H1 (cell line): ENCODE measurements at regions not wholly inside any gene's neighbourhood (a gene's known extent, or its start where the extent isn't known, plus 50 kb on each side); places are given as distances from the start of the nearest gene placed in this dataset.

Experiments used
- CTCF ChIA-PET: fragments of 300-600 bp; sonication (Branson Sonifier 250); formaldehyde crosslinking; loops from one replicate; lab custom pipeline; 2021; ENCODE audit not compliant: partially characterized antibody; lab: Charles Lee
- POLR2A ChIA-PET: fragments of 300-600 bp; sonication (Branson Sonifier 250); formaldehyde crosslinking; loops from one replicate; lab custom pipeline; 2021; ENCODE audit warnings: inconsistent platforms; ENCODE audit not compliant: partially characterized antibody; lab: Charles Lee
- DNase-seq, 2 experiments: peaks; one replicate each; pipeline versions ENCODE4 v3.0.0 to v3.0.0-alpha.2; 2010 to 2022; ENCODE audit warnings: low spot score in 2 of 2, low read depth in 1 of 2, mixed read lengths in 1 of 2
- FAIRE-seq: peaks from 2 replicates; lab custom pipeline; 2011; peaks lifted over from hg19 to GRCh38; lab: Jason Lieb, UNC
- H2AFZ ChIP-seq: 2 replicates; pipeline ENCODE4 v1.8.1; 2012; ENCODE audit warnings: low read length, inconsistent platforms
- H2AK5ac ChIP-seq: 2 replicates; pipeline ENCODE4 v1.6.1; 2013; ENCODE audit warnings: low read depth, low read length
- H2BK120ac ChIP-seq: replicated peaks from 2 replicates; pipeline ENCODE3; 2013; ENCODE audit warnings: low read depth, low read length, inconsistent platforms
- H2BK12ac ChIP-seq: 2 replicates; pipeline ENCODE4 v1.6.1; 2013; ENCODE audit warnings: low read depth, low read length
- H2BK15ac ChIP-seq: 2 replicates; pipeline ENCODE4 v1.6.1; 2013; ENCODE audit warnings: low read length
- H2BK20ac ChIP-seq: 2 replicates; pipeline ENCODE4 v1.6.1; 2013; ENCODE audit warnings: low read length
- H2BK5ac ChIP-seq: 2 replicates; pipeline ENCODE4 v1.6.1; 2013; ENCODE audit warnings: low read depth, low read length
- H3K14ac ChIP-seq: 2 replicates; pipeline ENCODE4 v1.6.1; 2013; ENCODE audit warnings: inconsistent platforms; ENCODE audit not compliant: insufficient read length
- H3K18ac ChIP-seq: 2 replicates; pipeline ENCODE4 v1.6.1; 2013; ENCODE audit warnings: low read length; ENCODE audit errors: extremely low read depth
- H3K23ac ChIP-seq: 2 replicates; pipeline ENCODE4 v1.6.1; 2013; ENCODE audit warnings: inconsistent platforms; ENCODE audit not compliant: insufficient read length
- H3K23me2 ChIP-seq: 2 replicates; pipeline ENCODE4 v1.6.1; 2013; ENCODE audit warnings: low read depth, low read length
- H3K27ac ChIP-seq: 2 replicates; pipeline ENCODE4 v1.6.1; 2011; ENCODE audit warnings: low read depth, low read length, inconsistent platforms
- H3K27me3 ChIP-seq, 4 experiments: replicated peaks in 1 of 4; 1 replicate in 1 of 4; 2 replicates in 3 of 4; pipeline versions ENCODE4 v1.6.1 to v1.8.1; 2011 to 2013; ENCODE audit warnings: low read length in 3 of 4, mild to moderate bottlenecking in 3 of 4, inconsistent platforms in 2 of 4, mixed read lengths in 2 of 4, moderate library complexity in 1 of 4; ENCODE audit not compliant: control insufficient read depth in 3 of 4, insufficient read depth in 3 of 4; ENCODE audit errors: extremely low read depth in 1 of 4
- H3K36me3 ChIP-seq, 4 experiments: 2 replicates each; pipeline versions ENCODE4 v1.6.1 to v1.8.1; 2011 to 2013; ENCODE audit warnings: mild to moderate bottlenecking in 4 of 4, low read length in 3 of 4, moderate library complexity in 2 of 4, control low read depth in 1 of 4, inconsistent platforms in 1 of 4; ENCODE audit not compliant: insufficient read depth in 4 of 4, control insufficient read depth in 2 of 4
- H3K4ac ChIP-seq: replicated peaks from 2 replicates; pipeline ENCODE3; 2013; ENCODE audit warnings: low read length, low read depth, mixed read lengths, inconsistent platforms; ENCODE audit not compliant: insufficient read length
- H3K4me1 ChIP-seq, 4 experiments: replicated peaks in 1 of 4; 1 replicate in 1 of 4; 2 replicates in 3 of 4; pipeline versions ENCODE4 v1.6.1 to v1.8.1; 2011 to 2013; ENCODE audit warnings: low read length in 3 of 4, inconsistent platforms in 2 of 4, mixed read lengths in 1 of 4; ENCODE audit not compliant: insufficient read depth in 4 of 4, control insufficient read depth in 3 of 4
- H3K4me2 ChIP-seq, 2 experiments: 2 replicates each; pipeline versions ENCODE4 v1.6.1 to v1.8.1; 2011 to 2013; ENCODE audit warnings: low read depth in 2 of 2, low read length in 2 of 2, control low read depth in 1 of 2, inconsistent platforms in 1 of 2, mild to moderate bottlenecking in 1 of 2; ENCODE audit not compliant: insufficient read depth in 1 of 2
- H3K4me3 ChIP-seq, 4 experiments: fragments of 200-600, 300-600 bp in 1 of 4; sonication (generic), shearing (Covaris generic), sonication (Bioruptor Twin) in 1 of 4; 2 replicates each; pipeline versions ENCODE4 v1.5.1 to v1.8.1; 2011 to 2016; ENCODE audit warnings: low read length in 4 of 4, low read depth in 3 of 4, control low read depth in 2 of 4, inconsistent platforms in 2 of 4, mild to moderate bottlenecking in 2 of 4, mixed read lengths in 1 of 4, moderate library complexity in 1 of 4; ENCODE audit not compliant: insufficient read depth in 2 of 4; ENCODE audit errors: extremely low read depth in 1 of 4
- H3K56ac ChIP-seq: replicated peaks from 2 replicates; pipeline ENCODE3; 2013; ENCODE audit warnings: low read depth, mild to moderate bottlenecking, mixed read lengths, low read length, inconsistent platforms; ENCODE audit not compliant: insufficient read length
- H3K79me1 ChIP-seq: 2 replicates; pipeline ENCODE4 v1.6.1; 2013; ENCODE audit warnings: low read depth, low read length, control low read depth
- H3K79me2 ChIP-seq, 2 experiments: 2 replicates each; pipeline versions ENCODE4 v1.6.1 to v1.8.1; 2012 to 2013; ENCODE audit warnings: low read length in 2 of 2, mild to moderate bottlenecking in 2 of 2, inconsistent platforms in 1 of 2; ENCODE audit not compliant: insufficient read depth in 2 of 2, control insufficient read depth in 1 of 2
- H3K9ac ChIP-seq, 4 experiments: replicated peaks in 1 of 4; 1 replicate in 1 of 4; 2 replicates in 3 of 4; pipeline versions ENCODE4 v1.6.1 to v1.8.1; 2011 to 2013; ENCODE audit warnings: low read depth in 3 of 4, low read length in 3 of 4, control low read depth in 2 of 4, mild to moderate bottlenecking in 2 of 4, moderate library complexity in 2 of 4, inconsistent platforms in 1 of 4; ENCODE audit errors: extremely low read depth in 1 of 4
- H3K9me3 ChIP-seq, 2 experiments: 2 replicates each; pipeline versions ENCODE4 v1.6.1 to v1.8.1; 2012 to 2013; ENCODE audit warnings: mild to moderate bottlenecking in 2 of 2, moderate library complexity in 2 of 2, control low read depth in 1 of 2, inconsistent platforms in 1 of 2, low read depth in 1 of 2, low read length in 1 of 2, mixed read lengths in 1 of 2; ENCODE audit not compliant: insufficient read depth in 2 of 2
- H4K20me1 ChIP-seq, 2 experiments: replicated peaks in 1 of 2; 2 replicates each; pipeline versions ENCODE3 to v1.8.1; 2011 to 2013; ENCODE audit warnings: inconsistent platforms in 2 of 2, low read length in 2 of 2, mild to moderate bottlenecking in 1 of 2; ENCODE audit not compliant: insufficient read depth in 2 of 2, control insufficient read depth in 1 of 2
- H4K5ac ChIP-seq: 2 replicates; pipeline ENCODE4 v1.6.1; 2013; ENCODE audit warnings: low read length, low read depth, mixed read lengths, inconsistent platforms; ENCODE audit not compliant: insufficient read length
- H4K8ac ChIP-seq: 2 replicates; pipeline ENCODE4 v1.8.0; 2013; ENCODE audit warnings: mild to moderate bottlenecking, moderate library complexity, low read length, inconsistent platforms; ENCODE audit not compliant: insufficient read depth; ENCODE audit errors: extremely low read depth
- H4K91ac ChIP-seq: replicated peaks from 2 replicates; pipeline ENCODE3; 2013; ENCODE audit warnings: low read length, mixed read lengths, inconsistent platforms; ENCODE audit not compliant: insufficient read length
- CBX8 ChIP-seq: fragments of 300-800, 300-1000 bp; sonication (generic); IDR thresholded peaks from 2 replicates; pipeline ENCODE4 v1.7.1; 2016; ENCODE audit warnings: low read depth, low read length, borderline replicate concordance
- EP300 ChIP-seq, 2 experiments: IDR thresholded peaks; 1 replicate in 1 of 2; 2 replicates in 1 of 2; pipeline ENCODE4 v1.6.1; 2011 to 2012; ENCODE audit warnings: low read depth in 2 of 2, low read length in 2 of 2, mild to moderate bottlenecking in 2 of 2, borderline replicate concordance in 1 of 2, inconsistent platforms in 1 of 2, moderate library complexity in 1 of 2
- JUND ChIP-seq: IDR thresholded peaks from 2 replicates; pipeline ENCODE4 v1.6.1; 2011; ENCODE audit warnings: mild to moderate bottlenecking, improper control_type of control experiment, low read length
- MAFK ChIP-seq: IDR thresholded peaks from 2 replicates; pipeline ENCODE4 v1.6.1; 2012; ENCODE audit warnings: low read depth, mild to moderate bottlenecking, improper control_type of control experiment, low read length
- TAF1 ChIP-seq: IDR thresholded peaks from 2 replicates; pipeline ENCODE4 v1.6.1; 2011; ENCODE audit warnings: mild to moderate bottlenecking, low read depth, low read length
- YY1 ChIP-seq: IDR thresholded peaks from 2 replicates; pipeline ENCODE4 v1.6.1; 2011; ENCODE audit warnings: low read depth, mild to moderate bottlenecking, low read length
- WGBS, 2 experiments: shearing (Covaris generic) in 1 of 2; methylation state at CpG; one replicate each; pipeline versions ENCODE4 v1.1.6 to v1.1.7; 2013 to 2015; ENCODE audit warnings: low lambda C conversion rate in 2 of 2, mixed read lengths in 2 of 2, inconsistent platforms in 1 of 2, low coverage in 1 of 2, missing lambda C conversion rate in 1 of 2; ENCODE audit not compliant: insufficient replicate concordance in 2 of 2, insufficient coverage in 1 of 2, insufficient read length in 1 of 2; ENCODE audit errors: extremely low coverage in 1 of 2, missing lambda C conversion rate in 1 of 2; 5-methylcytosine and 5-hydroxymethylcytosine counted together
- TF ChIP-seq, protein P1 (sequence below): IDR thresholded peaks from 2 replicates; pipeline ENCODE4 v1.6.1; 2012; ENCODE audit warnings: low read length, inconsistent platforms

DNA sequence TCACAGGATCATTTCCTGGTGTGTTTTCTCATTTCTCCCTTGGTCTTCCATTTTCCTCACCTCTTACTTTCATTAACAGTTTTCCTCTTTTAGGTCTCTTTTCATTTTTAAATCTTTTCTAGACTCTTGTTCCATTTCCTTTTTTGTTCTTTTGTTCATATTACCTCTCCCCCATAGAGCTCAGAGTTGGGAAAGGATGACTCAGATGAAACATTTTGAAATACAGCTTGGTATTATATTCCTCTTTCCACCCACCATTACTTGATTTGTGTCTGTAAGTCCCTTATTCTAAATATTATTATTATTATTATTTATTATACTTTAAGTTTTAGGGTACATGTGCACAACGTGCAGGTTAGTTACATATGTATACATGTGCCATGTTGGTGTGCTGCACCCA is 153.1 kb downstream of the VGLL3 start:
- Histone ChIP-seq H3K9ac (no peak overlapping the region), H2BK15ac (no peak overlapping the region), H3K23me2 (no peaks in the 10 kb centered on the region), H3K27ac (no peak overlapping the region), H4K20me1 (no peaks in the 10 kb centered on the region), H2AFZ (no peak overlapping the region), H3K79me2 (no peaks in the 10 kb centered on the region), H3K56ac (no peak overlapping the region), H3K9me3 (no peaks in the 10 kb centered on the region), H3K14ac (no peak overlapping the region), H3K27me3 (no peaks in the 10 kb centered on the region), H4K91ac (no peak overlapping the region), H3K4me1 (no peaks in the 10 kb centered on the region), H4K5ac (no peak overlapping the region), H3K36me3 (no peaks in the 10 kb centered on the region), H2BK120ac (no peak overlapping the region), H2BK12ac (no peak overlapping the region), H3K18ac (no peak overlapping the region), H3K4ac (no peak overlapping the region), H3K4me2 (no peak overlapping the region), H2BK20ac (no peak overlapping the region), H2BK5ac (no peak overlapping the region), H3K79me1 (no peaks in the 10 kb centered on the region), H4K8ac (no peak overlapping the region), H3K23ac (no peak overlapping the region), H3K4me3 (no peak overlapping the region), H2AK5ac (no peak overlapping the region)
- POLR2A ChIA-PET = no interaction called here
- TF ChIP-seq EP300 (IDR thresholded peaks at IDR 0.05; ENCODE audit: borderline replicate concordance in 1 of 2, low read depth in 2 of 2, low read length in 2 of 2) (no peak), CBX8 (no peak), JUND (no peak), YY1 (no peak), MAFK (no peak), TAF1 (no peak)
- TF ChIP-seq, protein P1, sequence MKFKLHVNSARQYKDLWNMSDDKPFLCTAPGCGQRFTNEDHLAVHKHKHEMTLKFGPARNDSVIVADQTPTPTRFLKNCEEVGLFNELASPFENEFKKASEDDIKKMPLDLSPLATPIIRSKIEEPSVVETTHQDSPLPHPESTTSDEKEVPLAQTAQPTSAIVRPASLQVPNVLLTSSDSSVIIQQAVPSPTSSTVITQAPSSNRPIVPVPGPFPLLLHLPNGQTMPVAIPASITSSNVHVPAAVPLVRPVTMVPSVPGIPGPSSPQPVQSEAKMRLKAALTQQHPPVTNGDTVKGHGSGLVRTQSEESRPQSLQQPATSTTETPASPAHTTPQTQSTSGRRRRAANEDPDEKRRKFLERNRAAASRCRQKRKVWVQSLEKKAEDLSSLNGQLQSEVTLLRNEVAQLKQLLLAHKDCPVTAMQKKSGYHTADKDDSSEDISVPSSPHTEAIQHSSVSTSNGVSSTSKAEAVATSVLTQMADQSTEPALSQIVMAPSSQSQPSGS = no peak
- DNase-seq (no peak), FAIRE-seq (no peak)
- CTCF ChIA-PET = no interaction called here
- 90% methylated on average over 1 of the region's 1 CpG; no CpG with 5 or more reads in 1 of the 2 experiments for WGBS, 2 experiments
